Mucosa of descending colon (tissue), 3 donors: ENCODE measurements at regions not wholly inside any gene's neighbourhood (a gene's known extent, or its start where the extent isn't known, plus 50 kb on each side); places are given as distances from the start of the nearest gene placed in this dataset.

ENCODE experiments used
- ATAC-seq: fragments of 200-7000 bp; cut with Tn5 transposase; one replicate; pipeline ENCODE4 v1.9.1; 2020; ENCODE audit warnings: mild to moderate bottlenecking, moderate library complexity
- DNase-seq, 3 donors: peaks; one replicate each; pipeline ENCODE4 v3.0.0-alpha.2; 2020
- H3K36me3 ChIP-seq: fragments of 200-600 bp; one replicate; pipeline ENCODE4 v1.8.0; 2021; ENCODE audit warnings: low read depth, mild to moderate bottlenecking
- H3K4me1 ChIP-seq: fragments of 200-600 bp; one replicate; pipeline ENCODE4 v1.8.0; 2021; ENCODE audit warnings: low read depth, mild to moderate bottlenecking
- H3K4me3 ChIP-seq: fragments of 200-600 bp; one replicate; pipeline ENCODE4 v1.8.0; 2021; ENCODE audit warnings: mild to moderate bottlenecking
- H3K9me3 ChIP-seq: fragments of 200-600 bp; one replicate; pipeline ENCODE4 v1.8.0; 2021; ENCODE audit warnings: mild to moderate bottlenecking
- intact Hi-C, 2 donors: fragments of 100-400 bp; cut with DNase I in 1 of 2; cut with micrococcal nuclease in 1 of 2; formaldehyde crosslinking; loops; one replicate each; pipeline versions ENCODE4 v1.11.0 to v1.11.1; 2022; cut with DNase I, micrococcal nuclease
- TF ChIP-seq, protein P1 (sequence below): fragments of 200-600 bp; IDR thresholded peaks from one replicate; pipeline ENCODE4 v1.8.0; 2022; ENCODE audit warnings: antibody characterized with exemption, mild to moderate bottlenecking
- donor health status: DM: no; HTN: no; CAD: no; lungs with moderate emphysema.
- donor health status: DM: no; HTN: no; CAD: no.
- donor health status: DM: no; HTN: yes; CAD: no.

DNA sequence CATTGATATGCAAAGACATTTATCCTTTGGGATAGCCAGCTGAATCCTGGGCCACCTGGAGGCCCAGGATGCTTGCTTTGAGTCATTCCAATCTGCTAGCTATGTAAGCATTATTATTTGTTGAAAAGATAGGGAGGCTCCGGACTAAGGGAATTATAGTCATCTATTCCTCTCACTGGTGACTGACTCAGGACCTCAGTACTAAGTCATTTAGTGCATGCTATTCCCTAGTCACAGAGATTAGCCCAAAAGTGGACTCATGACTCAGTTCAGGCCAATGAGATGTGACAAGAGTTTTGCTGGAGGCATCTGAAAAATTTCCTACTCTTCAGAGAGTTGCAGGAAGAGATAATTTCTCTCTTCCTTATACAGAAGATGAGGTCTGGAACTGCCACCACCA is 67.9 kb upstream of the ITM2B start:
- no peaks in the 10 kb centered on the region for H3K9me3 ChIP-seq
- H3K36me3 ChIP-seq = no peaks in the 10 kb centered on the region
- no peak for DNase-seq
- H3K4me1 ChIP-seq = no peaks in the 10 kb centered on the region
- ATAC-seq = no peak
- H3K4me3 ChIP-seq = no peak overlapping the region
- intact Hi-C loops = no loop called here
- TF ChIP-seq, protein P1, sequence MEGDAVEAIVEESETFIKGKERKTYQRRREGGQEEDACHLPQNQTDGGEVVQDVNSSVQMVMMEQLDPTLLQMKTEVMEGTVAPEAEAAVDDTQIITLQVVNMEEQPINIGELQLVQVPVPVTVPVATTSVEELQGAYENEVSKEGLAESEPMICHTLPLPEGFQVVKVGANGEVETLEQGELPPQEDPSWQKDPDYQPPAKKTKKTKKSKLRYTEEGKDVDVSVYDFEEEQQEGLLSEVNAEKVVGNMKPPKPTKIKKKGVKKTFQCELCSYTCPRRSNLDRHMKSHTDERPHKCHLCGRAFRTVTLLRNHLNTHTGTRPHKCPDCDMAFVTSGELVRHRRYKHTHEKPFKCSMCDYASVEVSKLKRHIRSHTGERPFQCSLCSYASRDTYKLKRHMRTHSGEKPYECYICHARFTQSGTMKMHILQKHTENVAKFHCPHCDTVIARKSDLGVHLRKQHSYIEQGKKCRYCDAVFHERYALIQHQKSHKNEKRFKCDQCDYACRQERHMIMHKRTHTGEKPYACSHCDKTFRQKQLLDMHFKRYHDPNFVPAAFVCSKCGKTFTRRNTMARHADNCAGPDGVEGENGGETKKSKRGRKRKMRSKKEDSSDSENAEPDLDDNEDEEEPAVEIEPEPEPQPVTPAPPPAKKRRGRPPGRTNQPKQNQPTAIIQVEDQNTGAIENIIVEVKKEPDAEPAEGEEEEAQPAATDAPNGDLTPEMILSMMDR = no peak

DNA sequence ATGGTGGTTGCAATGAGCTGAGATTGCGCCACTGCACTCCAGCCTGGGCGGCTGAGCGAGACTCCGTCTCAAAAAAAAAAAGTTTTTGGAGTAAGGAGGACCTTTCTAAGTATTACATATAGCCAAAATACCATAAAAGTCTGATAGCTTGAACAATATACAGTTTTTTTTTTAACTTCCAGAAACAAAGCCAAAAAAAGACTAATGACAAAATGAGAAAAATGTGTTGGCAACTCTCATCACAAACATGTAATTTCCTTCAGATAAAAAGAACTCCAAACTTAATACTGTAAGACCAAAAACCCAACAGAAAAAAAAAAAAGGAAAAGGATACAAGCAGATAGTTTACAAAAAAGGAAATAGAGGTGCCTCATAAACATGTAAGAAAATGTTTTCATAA is 68.2 kb upstream of the MED4 start:
- ATAC-seq = no peak
- TF ChIP-seq, protein P1 = no peak
- H3K4me3 ChIP-seq = no peak overlapping the region
- DNase-seq = no peak
- no peaks in the 10 kb centered on the region for H3K9me3 ChIP-seq
- no peaks in the 10 kb centered on the region for H3K36me3 ChIP-seq
- no peaks in the 10 kb centered on the region for H3K4me1 ChIP-seq
- intact Hi-C loops = no loop called here

DNA sequence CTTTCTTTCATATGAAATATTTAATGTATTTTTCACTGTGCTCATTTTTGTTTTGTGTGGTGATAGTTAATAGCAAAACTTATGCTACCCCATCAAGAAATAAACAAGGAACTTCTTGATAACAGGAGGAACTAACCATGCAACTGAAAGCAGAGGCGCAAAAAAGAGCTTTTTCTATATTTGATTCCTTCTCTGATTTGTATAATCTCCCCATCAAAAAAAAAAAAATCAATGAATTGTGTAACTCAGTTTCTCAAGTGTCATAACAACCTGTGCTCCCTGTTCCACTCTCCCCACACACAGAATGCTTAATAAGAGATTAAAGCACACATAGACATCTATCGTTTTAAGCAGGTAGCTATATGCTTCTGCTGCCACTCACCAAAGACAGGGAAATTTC is 67.3 kb upstream of the MED4 start:
- DNase-seq = no peak
- Histone ChIP-seq H3K9me3 (no peaks in the 10 kb centered on the region), H3K4me1 (no peaks in the 10 kb centered on the region), H3K4me3 (no peak overlapping the region), H3K36me3 (no peaks in the 10 kb centered on the region)
- ATAC-seq = no peak
- intact Hi-C loops = no loop called here
- TF ChIP-seq, protein P1 = no peak

DNA sequence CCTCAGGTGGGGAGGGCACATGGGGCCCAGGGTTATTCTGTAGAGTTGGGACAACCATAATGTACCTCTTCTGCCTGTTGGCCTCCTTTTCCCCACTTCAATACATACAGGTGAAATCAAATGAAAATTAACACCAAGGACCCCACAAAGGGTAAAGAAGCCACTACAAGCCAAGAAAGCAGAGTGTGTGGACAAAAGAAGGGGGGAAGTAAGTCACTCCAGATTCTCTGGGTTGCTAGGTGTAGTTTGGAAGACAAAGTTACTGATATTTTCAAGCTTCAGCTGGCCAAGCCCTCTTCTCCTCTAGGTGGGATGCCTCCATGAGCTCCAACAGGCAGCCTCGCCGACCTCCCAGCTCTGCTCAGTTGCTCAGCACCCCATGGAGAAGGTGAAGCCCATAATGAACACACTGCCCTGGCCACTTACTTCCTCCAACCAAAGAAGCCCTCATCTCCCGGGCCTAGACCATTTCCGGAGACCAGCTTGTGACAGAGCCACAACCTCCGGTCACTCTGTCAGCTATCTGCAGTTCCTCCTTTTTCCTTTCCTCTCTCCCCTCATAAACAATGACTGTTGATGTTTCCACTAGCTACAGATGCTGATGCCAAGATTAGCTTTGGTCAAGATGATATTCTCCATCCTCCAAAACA is 66.8 kb upstream of the MED4 start:
- Histone ChIP-seq H3K4me1 (no peaks in the 10 kb centered on the region), H3K9me3 (no peaks in the 10 kb centered on the region), H3K36me3 (no peaks in the 10 kb centered on the region), H3K4me3 (no peak overlapping the region)
- TF ChIP-seq, protein P1 = no peak
- DNase-seq (peak in 1 of 3 donors; percentile 40), ATAC-seq (peak; percentile 73)
- intact Hi-C loops = no loop called here

DNA sequence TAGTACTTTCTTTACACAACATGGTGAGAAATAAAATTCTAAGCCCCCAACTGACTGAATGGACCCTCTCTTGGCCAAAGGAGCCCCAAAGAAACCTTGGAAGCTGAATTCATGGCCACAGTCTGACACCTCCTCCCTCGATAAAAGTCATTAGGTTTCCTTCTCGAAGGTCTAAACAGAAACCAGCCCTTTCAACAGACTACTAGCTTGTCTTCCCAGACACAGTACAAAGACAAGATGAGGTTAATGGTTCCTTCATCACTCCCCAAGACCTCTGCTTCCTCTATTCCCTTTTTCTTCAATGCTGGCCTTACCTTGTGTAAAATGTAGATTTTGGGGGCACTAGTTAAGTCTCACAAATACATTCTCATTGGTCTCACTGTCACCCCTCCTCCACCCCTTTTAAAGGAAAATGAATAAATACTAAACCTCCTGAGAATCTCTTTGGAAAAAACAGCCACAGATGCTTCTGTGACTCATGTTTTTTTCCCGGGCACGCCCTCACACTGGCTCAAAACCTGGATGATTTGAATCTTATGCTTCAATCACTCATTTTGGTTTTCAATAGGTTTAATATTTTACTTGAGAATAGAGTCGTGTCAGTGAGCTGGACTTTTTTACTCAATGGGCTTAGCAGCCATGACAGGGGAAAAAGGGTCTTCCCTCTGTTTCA is 65.8 kb upstream of the MED4 start:
- Histone ChIP-seq H3K36me3 (no peaks in the 10 kb centered on the region), H3K4me3 (no peak overlapping the region), H3K9me3 (no peaks in the 10 kb centered on the region), H3K4me1 (no peaks in the 10 kb centered on the region)
- intact Hi-C loops = no loop called here
- DNase-seq (no peak), ATAC-seq (no peak)
- TF ChIP-seq, protein P1 = no peak
